Lung (tissue), 11 donors: ENCODE measurements at regions not wholly inside any gene's neighbourhood (a gene's known extent, or its start where the extent isn't known, plus 50 kb on each side); places are given as distances from the start of the nearest gene placed in this dataset.
"Not testable (repeated sequence)": the region's sequence is repeated elsewhere in the genome, so short reads cannot be mapped to it uniquely, and the experiment has no call there.

Experiments
- ATAC-seq: fragments of 200-7000 bp; cut with Tn5 transposase; one replicate; pipeline ENCODE4 v1.9.1; 2020; ENCODE audit warnings: moderate number of reproducible peaks; ENCODE audit not compliant: insufficient read depth, low FRiP score
- DNase-seq, 3 donors: peaks; one replicate each; pipeline ENCODE4 v3.0.0-alpha.2; 2013 to 2017
- H3K27ac ChIP-seq, 2 donors: one replicate each; pipeline ENCODE4 v1.5.1; 2013; ENCODE audit warnings: mild to moderate bottlenecking in 2 of 2, moderate library complexity in 2 of 2, control low read depth in 1 of 2, inconsistent platforms in 1 of 2, low read depth in 1 of 2, low read length in 1 of 2
- H3K27me3 ChIP-seq, 3 donors: one replicate each; pipeline ENCODE4 v1.5.1; 2013; ENCODE audit warnings: low read length in 2 of 3; ENCODE audit not compliant: control insufficient read depth in 3 of 3, insufficient read depth in 3 of 3
- H3K36me3 ChIP-seq, 4 donors: one replicate each; pipeline ENCODE4 v1.5.1; 2013; ENCODE audit warnings: low read length in 4 of 4, mild to moderate bottlenecking in 1 of 4, moderate library complexity in 1 of 4; ENCODE audit not compliant: control insufficient read depth in 4 of 4, insufficient read depth in 4 of 4
- H3K4me1 ChIP-seq, 5 donors: one replicate each; pipeline ENCODE4 v1.5.1; 2013; ENCODE audit warnings: low read length in 5 of 5, mild to moderate bottlenecking in 2 of 5, moderate library complexity in 1 of 5; ENCODE audit not compliant: control insufficient read depth in 5 of 5, insufficient read depth in 5 of 5
- H3K4me3 ChIP-seq: one replicate; pipeline ENCODE4 v1.5.1; 2013; ENCODE audit warnings: mild to moderate bottlenecking, control low read depth, moderate library complexity
- H3K9ac ChIP-seq, 2 donors: one replicate each; pipeline ENCODE4 v1.5.1; 2013; ENCODE audit warnings: low read length in 2 of 2, control low read depth in 1 of 2; ENCODE audit not compliant: insufficient read depth in 1 of 2
- H3K9me3 ChIP-seq, 4 donors: one replicate each; pipeline ENCODE4 v1.5.1; 2013; ENCODE audit warnings: low read length in 3 of 4, mild to moderate bottlenecking in 1 of 4, moderate library complexity in 1 of 4; ENCODE audit not compliant: control insufficient read depth in 4 of 4, insufficient read depth in 3 of 4
- CTCF ChIP-seq: IDR thresholded peaks from 2 replicates; pipeline ENCODE4 v1.5.1; 2012; ENCODE audit warnings: mild to moderate bottlenecking; ENCODE audit errors: control extremely low read depth, extremely low read depth
- WGBS, 2 donors: extraction: QIAGEN DNeasy Blood & Tissue Kit; methylation state at CpG; one replicate each; pipeline ENCODE4 v1.1.7; 2013; 5-methylcytosine and 5-hydroxymethylcytosine counted together
- donor health status: control.
- donor health status: control.
- donor health status: Bipolar disorder and iron deficiency.
- donor health status: healthy.
- donor health status: DM: yes; HTN: yes; CAD: no.

- H3K4me3 ChIP-seq, result no peak overlapping the region
- peaks cover 0 to 3% (median 0%) of the 10 kb centered on the region in 4 donors for H3K9me3 ChIP-seq
- H3K27ac ChIP-seq, result no peak overlapping the region
- DNase-seq (no peak), ATAC-seq (no peak)
- no peaks in the 10 kb centered on the region for H3K27me3 ChIP-seq
- 69 to 87% methylated on average over 1 of the region's 1 CpG for WGBS, 2 donors
- no peak overlapping the region for H3K9ac ChIP-seq
- TF ChIP-seq CTCF, result no peak
- no peaks in the 10 kb centered on the region for H3K36me3 ChIP-seq
- peaks cover 0 to 5% (median 2%) of the 10 kb centered on the region in 5 donors for H3K4me1 ChIP-seq
These were observed 152.2 kb downstream of the SPATA18 start for GRCh38 chr4:52203351-52203750.

DNA sequence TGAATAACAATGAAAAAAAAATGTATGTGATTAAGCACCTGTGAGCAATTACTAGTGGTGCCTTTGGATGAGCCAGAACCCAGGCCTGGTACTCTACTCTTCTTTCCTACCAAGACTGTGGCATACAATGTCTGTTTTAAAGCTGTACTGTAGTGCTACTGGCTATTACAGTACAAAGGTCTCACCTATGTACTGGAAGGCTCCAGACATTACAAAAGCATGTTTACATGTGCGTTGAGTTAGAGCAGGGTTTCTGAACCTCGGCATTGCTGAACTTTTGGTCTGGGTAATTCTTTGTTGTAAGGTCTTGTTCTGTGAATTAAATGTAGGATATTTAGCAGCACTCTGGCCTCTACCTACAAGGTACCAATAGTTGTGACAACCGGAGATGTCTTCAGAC, 153.8 kb downstream of the SPATA18 start:
- Histone ChIP-seq H3K9ac (no peak overlapping the region), H3K27ac (no peak overlapping the region), H3K9me3 (no peaks in the 10 kb centered on the region), H3K4me1 (peaks cover 0 to under 1% (median 0%) of the 10 kb centered on the region in 5 donors), H3K4me3 (no peak overlapping the region), H3K36me3 (no peaks in the 10 kb centered on the region), H3K27me3 (no peaks in the 10 kb centered on the region)
- ATAC-seq (no peak), DNase-seq (no peak)
- WGBS, 2 donors, result 92 to 96% methylated on average over 3 of the region's 3 CpGs
- no peak for TF ChIP-seq CTCF

- not testable (repeated sequence) for H3K9me3 ChIP-seq, H3K4me1 ChIP-seq, ATAC-seq, H3K27ac ChIP-seq, H3K27me3 ChIP-seq, H3K36me3 ChIP-seq, H3K4me3 ChIP-seq, DNase-seq, H3K9ac ChIP-seq
- 83 to 92% methylated on average over 4 of the region's 4 CpGs for WGBS, 2 donors
These were observed 156.0 kb downstream of the SPATA18 start for GRCh38 chr4:52207146-52207545.

- H3K4me1 ChIP-seq, result no peaks in the 10 kb centered on the region
- no peaks in the 10 kb centered on the region for H3K27me3 ChIP-seq
- DNase-seq, result no peak
- no peak overlapping the region for H3K9ac ChIP-seq
- no peak for ATAC-seq
- 72 to 84% methylated on average over 3 of the region's 3 CpGs for WGBS, 2 donors
- TF ChIP-seq CTCF, result no peak
- H3K27ac ChIP-seq, result no peak overlapping the region
- no peaks in the 10 kb centered on the region for H3K36me3 ChIP-seq
- peaks cover 0 to under 1% (median 0%) of the 10 kb centered on the region in 4 donors for H3K9me3 ChIP-seq
- H3K4me3 ChIP-seq, result no peak overlapping the region
These were observed 161.6 kb downstream of the SPATA18 start for GRCh38 chr4:52212702-52213101.
